HepG2 (cell line): ENCODE measurements at regions not wholly inside any gene's neighbourhood (a gene's known extent, or its start where the extent isn't known, plus 50 kb on each side); places are given as distances from the start of the nearest gene placed in this dataset.

Source experiments
- ATAC-seq: fragments of 200-7000 bp; cut with Tn5 transposase; 3 replicates; pipeline ENCODE4 v1.9.1; 2020; ENCODE audit warnings: mild to moderate bottlenecking, moderate library complexity
- BruUV-seq: library from RNA; stranded (reverse); fragments of 400-500 nt; replicated peaks from 2 replicates; lab custom pipeline; 2021; lab: Mats Ljungman, UMichigan
- CTCF ChIA-PET: fragments of 300-600 bp; formaldehyde crosslinking; extraction: SDS; loops from one replicate; lab custom pipeline; 2021; ENCODE audit warnings: low total read pairs, inconsistent platforms, low intra/inter-chr PET ratio; lab: Yijun Ruan, JAX
- POLR2A ChIA-PET: fragments of 350-600 bp; sonication (Branson Sonifier 250); formaldehyde crosslinking; loops from one replicate; lab custom pipeline; 2020; ENCODE audit warnings: antibody characterized with exemption, inconsistent platforms; lab: Yijun Ruan, JAX
- DNase-seq: peaks from one replicate; pipeline ENCODE4 v3.0.0-alpha.2; 2015; ENCODE audit warnings: low spot score
- FAIRE-seq: peaks from 3 replicates; lab custom pipeline; 2011; peaks lifted over from hg19 to GRCh38; lab: Jason Lieb, UNC
- H2AFZ ChIP-seq: one replicate; pipeline ENCODE4 v1.6.1; 2011; ENCODE audit warnings: low read length, inconsistent platforms
- H3K27ac ChIP-seq: fragments of 300-600 bp; 3 replicates; pipeline ENCODE4 v1.8.0; 2011; ENCODE audit warnings: mixed run types, mild to moderate bottlenecking, mixed read lengths, low read length, inconsistent platforms; ENCODE audit not compliant: insufficient read depth; ENCODE audit errors: extremely low read length
- H3K27me3 ChIP-seq, 2 experiments: fragments of 200-600 bp in 1 of 2; 2 replicates in 1 of 2; 3 replicates in 1 of 2; pipeline versions ENCODE4 v1.6.0 to v1.8.0; 2011; ENCODE audit warnings: low read length in 2 of 2, mild to moderate bottlenecking in 2 of 2, moderate library complexity in 2 of 2, inconsistent platforms in 1 of 2; ENCODE audit not compliant: insufficient read depth in 2 of 2, control insufficient read depth in 1 of 2
- H3K36me3 ChIP-seq, 2 experiments: fragments of 200-600 bp in 1 of 2; replicated peaks in 1 of 2; 2 replicates in 1 of 2; 3 replicates in 1 of 2; pipeline versions ENCODE4 v1.5.1 to v1.8.0; 2011; ENCODE audit warnings: low read length in 2 of 2, inconsistent platforms in 1 of 2; ENCODE audit not compliant: insufficient read depth in 2 of 2, control insufficient read depth in 1 of 2
- H3K4me1 ChIP-seq: 2 replicates; pipeline ENCODE4 v1.5.1; 2012; ENCODE audit warnings: low read length, inconsistent platforms; ENCODE audit not compliant: insufficient read depth
- H3K4me2 ChIP-seq: 2 replicates; pipeline ENCODE4 v1.6.0; 2011; ENCODE audit warnings: low read depth, low read length, inconsistent platforms
- H3K4me3 ChIP-seq, 3 experiments: fragments of 200-600 bp in 1 of 3; sonication (generic), shearing (Covaris generic) in 1 of 3; replicated peaks in 1 of 3; 2 replicates each; pipeline ENCODE4 v1.5.1; 2011 to 2016; ENCODE audit warnings: low read length in 3 of 3, inconsistent platforms in 2 of 3, low read depth in 2 of 3, mild to moderate bottlenecking in 2 of 3, control low read depth in 1 of 3, mixed read lengths in 1 of 3; ENCODE audit not compliant: insufficient read depth in 1 of 3
- H3K79me2 ChIP-seq: one replicate; pipeline ENCODE4 v1.6.1; 2011; ENCODE audit warnings: low read length, inconsistent platforms; ENCODE audit not compliant: insufficient read depth
- H3K9ac ChIP-seq: 2 replicates; pipeline ENCODE4 v1.6.0; 2011; ENCODE audit warnings: mild to moderate bottlenecking, low read depth, low read length, inconsistent platforms; ENCODE audit not compliant: insufficient read depth
- H3K9me3 ChIP-seq: 2 replicates; pipeline ENCODE4 v1.5.1; 2012; ENCODE audit warnings: mild to moderate bottlenecking, low read length
- H4K20me1 ChIP-seq: 2 replicates; pipeline ENCODE4 v1.6.0; 2011; ENCODE audit warnings: inconsistent platforms, mild to moderate bottlenecking, low read length, moderate library complexity; ENCODE audit not compliant: insufficient read depth
- ARHGAP35 ChIP-seq: sonication (generic); formaldehyde crosslinking; IDR thresholded peaks from 2 replicates; pipeline ENCODE4 v1.9.0; 2022; ENCODE audit warnings: mild to moderate bottlenecking, inconsistent platforms, moderate library complexity, missing genetic modification reagents, borderline replicate concordance
- ELF1 ChIP-seq: sonication (generic); formaldehyde crosslinking; IDR thresholded peaks from 2 replicates; pipeline ENCODE4 v1.4.0; 2020; ENCODE audit warnings: missing genetic modification reagents
- RBM39 ChIP-seq: fragments of 200-400 bp; formaldehyde crosslinking; IDR thresholded peaks from one replicate; pipeline ENCODE4 v1.6.1; 2018; ENCODE audit warnings: antibody characterized with exemption, mild to moderate bottlenecking, low read depth, low read length; ENCODE audit not compliant: poor library complexity, severe bottlenecking
- TBX2 ChIP-seq: sonication (generic); formaldehyde crosslinking; IDR thresholded peaks from 2 replicates; pipeline ENCODE4 v1.5.0; 2020; ENCODE audit warnings: missing genetic modification reagents, mild to moderate bottlenecking, borderline replicate concordance
- ZBTB1 ChIP-seq: sonication (generic); formaldehyde crosslinking; IDR thresholded peaks from 2 replicates; pipeline ENCODE4 v1.4.0; 2020; ENCODE audit warnings: missing genetic modification reagents, borderline replicate concordance
- ZBTB38 ChIP-seq: sonication (generic); formaldehyde crosslinking; IDR thresholded peaks from 2 replicates; pipeline ENCODE4 v1.5.1; 2020; ENCODE audit warnings: mild to moderate bottlenecking, missing genetic modification reagents
- ZNF138 ChIP-seq: sonication (generic); formaldehyde crosslinking; IDR thresholded peaks from 2 replicates; pipeline ENCODE4 v1.5.0; 2020; ENCODE audit warnings: mild to moderate bottlenecking, low read depth, missing genetic modification reagents
- ZNF382 ChIP-seq: sonication (generic); formaldehyde crosslinking; IDR thresholded peaks from 2 replicates; pipeline ENCODE4 v1.5.0; 2020; ENCODE audit warnings: missing genetic modification reagents, mild to moderate bottlenecking, borderline replicate concordance
- ZNF724P ChIP-seq: sonication (generic); formaldehyde crosslinking; IDR thresholded peaks from 2 replicates; pipeline ENCODE4 v1.8.0; 2022; ENCODE audit warnings: missing genetic modification reagents, borderline replicate concordance
- ZNF766 ChIP-seq: sonication (generic); formaldehyde crosslinking; IDR thresholded peaks from 2 replicates; pipeline ENCODE4 v1.5.0; 2020; ENCODE audit warnings: missing genetic modification reagents, borderline replicate concordance
- WGBS: methylation state at CpG from one replicate; pipeline ENCODE4 v1.1.6; 2017; ENCODE audit warnings: low lambda C conversion rate; 5-methylcytosine and 5-hydroxymethylcytosine counted together
- in situ Hi-C: cut with HindIII; loops from 2 replicates; pipeline ENCODE4 v1.10.0; 2017; ENCODE audit warnings: low pct_unique_long_range_greater_than_20kb; ENCODE audit not compliant: extremely low pct_ligation_motif_present
- intact Hi-C: fragments of 100-400 bp; cut with micrococcal nuclease; formaldehyde crosslinking; loops from one replicate; pipeline ENCODE4 v1.10.0; 2022; ENCODE audit not compliant: unreplicated experiment
- TF ChIP-seq, protein P1 (sequence below): sonication (generic); formaldehyde crosslinking; IDR thresholded peaks from 2 replicates; pipeline ENCODE4 v1.4.0; 2020; ENCODE audit warnings: missing genetic modification reagents, borderline replicate concordance
- TF ChIP-seq, protein P2 (sequence below): sonication (generic); formaldehyde crosslinking; IDR thresholded peaks from 2 replicates; pipeline ENCODE4 v1.5.0; 2020; ENCODE audit warnings: mild to moderate bottlenecking, missing genetic modification reagents
- TF ChIP-seq, protein P3 (sequence below): sonication (generic); formaldehyde crosslinking; IDR thresholded peaks from 2 replicates; pipeline ENCODE4 v1.4.0; 2020; ENCODE audit warnings: missing genetic modification reagents
- TF ChIP-seq, protein P4 (sequence below): sonication (generic); formaldehyde crosslinking; IDR thresholded peaks from 2 replicates; pipeline ENCODE4 v1.4.0; 2020; ENCODE audit warnings: missing genetic modification reagents
- TF ChIP-seq, protein P5 (sequence below): sonication (generic); formaldehyde crosslinking; IDR thresholded peaks from 2 replicates; pipeline ENCODE4 v1.5.0; 2020; ENCODE audit warnings: mild to moderate bottlenecking, missing genetic modification reagents

DNA sequence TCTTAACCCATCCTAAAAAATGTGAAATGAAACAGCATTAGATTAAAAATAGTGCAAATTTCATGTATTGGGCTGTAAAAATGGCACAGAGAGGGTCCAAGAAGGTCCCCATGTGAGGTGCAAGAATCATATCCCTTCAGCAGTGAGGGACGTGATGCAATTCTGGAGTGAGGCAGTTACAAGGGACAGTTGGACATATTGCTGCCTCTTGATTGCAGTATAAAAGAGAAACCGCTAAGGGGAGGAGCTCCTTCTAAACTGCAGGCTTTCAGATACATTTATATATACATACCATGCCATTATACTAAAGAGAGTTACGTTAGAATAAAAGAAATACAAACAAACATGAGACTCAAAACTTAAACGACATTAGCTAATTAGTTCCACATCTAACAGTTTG lies 304.2 kb upstream of the CTNNB1 start:
- intact Hi-C loops (no loop called here), in situ Hi-C loops (no loop called here)
- 57% methylated on average over 4 of the region's 4 CpGs for WGBS
- CTCF ChIA-PET: no interaction called here
- POLR2A ChIA-PET: no interaction called here
- ATAC-seq (no peak), DNase-seq (no peak), FAIRE-seq (no peak)
- Histone ChIP-seq H3K27me3 (no peaks in the 10 kb centered on the region), H2AFZ (no peak overlapping the region), H3K9ac (no peak overlapping the region), H3K4me1 (peaks cover 26% of the 10 kb centered on the region), H3K36me3 (no peaks in the 10 kb centered on the region), H3K79me2 (no peaks in the 10 kb centered on the region), H3K27ac (no peak overlapping the region), H4K20me1 (no peaks in the 10 kb centered on the region), H3K4me2 (no peak overlapping the region), H3K4me3 (no peak overlapping the region), H3K9me3 (no peaks in the 10 kb centered on the region)
- BruUV-seq: no TSS peak
- TF ChIP-seq, protein P1, sequence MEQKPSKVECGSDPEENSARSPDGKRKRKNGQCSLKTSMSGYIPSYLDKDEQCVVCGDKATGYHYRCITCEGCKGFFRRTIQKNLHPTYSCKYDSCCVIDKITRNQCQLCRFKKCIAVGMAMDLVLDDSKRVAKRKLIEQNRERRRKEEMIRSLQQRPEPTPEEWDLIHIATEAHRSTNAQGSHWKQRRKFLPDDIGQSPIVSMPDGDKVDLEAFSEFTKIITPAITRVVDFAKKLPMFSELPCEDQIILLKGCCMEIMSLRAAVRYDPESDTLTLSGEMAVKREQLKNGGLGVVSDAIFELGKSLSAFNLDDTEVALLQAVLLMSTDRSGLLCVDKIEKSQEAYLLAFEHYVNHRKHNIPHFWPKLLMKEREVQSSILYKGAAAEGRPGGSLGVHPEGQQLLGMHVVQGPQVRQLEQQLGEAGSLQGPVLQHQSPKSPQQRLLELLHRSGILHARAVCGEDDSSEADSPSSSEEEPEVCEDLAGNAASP (CRISPR knock-in tag): no peak
- no peak for TF ChIP-seq ZBTB38 (CRISPR knock-in tag)
- no peak for TF ChIP-seq ELF1 (CRISPR knock-in tag)
- TF ChIP-seq ZNF724P (CRISPR knock-in tag): no peak
- TF ChIP-seq, protein P2, sequence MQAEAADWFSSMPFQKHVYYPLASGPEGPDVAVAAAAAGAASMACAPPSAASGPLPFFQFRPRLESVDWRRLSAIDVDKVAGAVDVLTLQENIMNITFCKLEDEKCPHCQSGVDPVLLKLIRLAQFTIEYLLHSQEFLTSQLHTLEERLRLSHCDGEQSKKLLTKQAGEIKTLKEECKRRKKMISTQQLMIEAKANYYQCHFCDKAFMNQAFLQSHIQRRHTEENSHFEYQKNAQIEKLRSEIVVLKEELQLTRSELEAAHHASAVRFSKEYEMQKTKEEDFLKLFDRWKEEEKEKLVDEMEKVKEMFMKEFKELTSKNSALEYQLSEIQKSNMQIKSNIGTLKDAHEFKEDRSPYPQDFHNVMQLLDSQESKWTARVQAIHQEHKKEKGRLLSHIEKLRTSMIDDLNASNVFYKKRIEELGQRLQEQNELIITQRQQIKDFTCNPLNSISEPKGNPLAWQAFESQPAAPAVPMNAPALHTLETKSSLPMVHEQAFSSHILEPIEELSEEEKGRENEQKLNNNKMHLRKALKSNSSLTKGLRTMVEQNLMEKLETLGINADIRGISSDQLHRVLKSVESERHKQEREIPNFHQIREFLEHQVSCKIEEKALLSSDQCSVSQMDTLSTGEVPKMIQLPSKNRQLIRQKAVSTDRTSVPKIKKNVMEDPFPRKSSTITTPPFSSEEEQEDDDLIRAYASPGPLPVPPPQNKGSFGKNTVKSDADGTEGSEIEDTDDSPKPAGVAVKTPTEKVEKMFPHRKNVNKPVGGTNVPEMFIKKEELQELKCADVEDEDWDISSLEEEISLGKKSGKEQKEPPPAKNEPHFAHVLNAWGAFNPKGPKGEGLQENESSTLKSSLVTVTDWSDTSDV: no peak
- TF ChIP-seq ZNF766 (CRISPR knock-in tag): no peak
- no peak for TF ChIP-seq RBM39
- TF ChIP-seq, protein P3, sequence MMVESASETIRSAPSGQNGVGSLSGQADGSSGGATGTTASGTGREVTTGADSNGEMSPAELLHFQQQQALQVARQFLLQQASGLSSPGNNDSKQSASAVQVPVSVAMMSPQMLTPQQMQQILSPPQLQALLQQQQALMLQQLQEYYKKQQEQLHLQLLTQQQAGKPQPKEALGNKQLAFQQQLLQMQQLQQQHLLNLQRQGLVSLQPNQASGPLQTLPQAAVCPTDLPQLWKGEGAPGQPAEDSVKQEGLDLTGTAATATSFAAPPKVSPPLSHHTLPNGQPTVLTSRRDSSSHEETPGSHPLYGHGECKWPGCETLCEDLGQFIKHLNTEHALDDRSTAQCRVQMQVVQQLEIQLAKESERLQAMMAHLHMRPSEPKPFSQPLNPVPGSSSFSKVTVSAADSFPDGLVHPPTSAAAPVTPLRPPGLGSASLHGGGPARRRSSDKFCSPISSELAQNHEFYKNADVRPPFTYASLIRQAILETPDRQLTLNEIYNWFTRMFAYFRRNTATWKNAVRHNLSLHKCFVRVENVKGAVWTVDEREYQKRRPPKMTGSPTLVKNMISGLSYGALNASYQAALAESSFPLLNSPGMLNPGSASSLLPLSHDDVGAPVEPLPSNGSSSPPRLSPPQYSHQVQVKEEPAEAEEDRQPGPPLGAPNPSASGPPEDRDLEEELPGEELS (CRISPR knock-in tag): no peak
- TF ChIP-seq ARHGAP35 (CRISPR knock-in tag): no peak
- TF ChIP-seq, protein P4, sequence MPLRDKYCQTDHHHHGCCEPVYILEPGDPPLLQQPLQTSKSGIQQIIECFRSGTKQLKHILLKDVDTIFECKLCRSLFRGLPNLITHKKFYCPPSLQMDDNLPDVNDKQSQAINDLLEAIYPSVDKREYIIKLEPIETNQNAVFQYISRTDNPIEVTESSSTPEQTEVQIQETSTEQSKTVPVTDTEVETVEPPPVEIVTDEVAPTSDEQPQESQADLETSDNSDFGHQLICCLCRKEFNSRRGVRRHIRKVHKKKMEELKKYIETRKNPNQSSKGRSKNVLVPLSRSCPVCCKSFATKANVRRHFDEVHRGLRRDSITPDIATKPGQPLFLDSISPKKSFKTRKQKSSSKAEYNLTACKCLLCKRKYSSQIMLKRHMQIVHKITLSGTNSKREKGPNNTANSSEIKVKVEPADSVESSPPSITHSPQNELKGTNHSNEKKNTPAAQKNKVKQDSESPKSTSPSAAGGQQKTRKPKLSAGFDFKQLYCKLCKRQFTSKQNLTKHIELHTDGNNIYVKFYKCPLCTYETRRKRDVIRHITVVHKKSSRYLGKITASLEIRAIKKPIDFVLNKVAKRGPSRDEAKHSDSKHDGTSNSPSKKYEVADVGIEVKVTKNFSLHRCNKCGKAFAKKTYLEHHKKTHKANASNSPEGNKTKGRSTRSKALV (CRISPR knock-in tag): no peak
- no peak for TF ChIP-seq ZNF382 (CRISPR knock-in tag)
- TF ChIP-seq, protein P5, sequence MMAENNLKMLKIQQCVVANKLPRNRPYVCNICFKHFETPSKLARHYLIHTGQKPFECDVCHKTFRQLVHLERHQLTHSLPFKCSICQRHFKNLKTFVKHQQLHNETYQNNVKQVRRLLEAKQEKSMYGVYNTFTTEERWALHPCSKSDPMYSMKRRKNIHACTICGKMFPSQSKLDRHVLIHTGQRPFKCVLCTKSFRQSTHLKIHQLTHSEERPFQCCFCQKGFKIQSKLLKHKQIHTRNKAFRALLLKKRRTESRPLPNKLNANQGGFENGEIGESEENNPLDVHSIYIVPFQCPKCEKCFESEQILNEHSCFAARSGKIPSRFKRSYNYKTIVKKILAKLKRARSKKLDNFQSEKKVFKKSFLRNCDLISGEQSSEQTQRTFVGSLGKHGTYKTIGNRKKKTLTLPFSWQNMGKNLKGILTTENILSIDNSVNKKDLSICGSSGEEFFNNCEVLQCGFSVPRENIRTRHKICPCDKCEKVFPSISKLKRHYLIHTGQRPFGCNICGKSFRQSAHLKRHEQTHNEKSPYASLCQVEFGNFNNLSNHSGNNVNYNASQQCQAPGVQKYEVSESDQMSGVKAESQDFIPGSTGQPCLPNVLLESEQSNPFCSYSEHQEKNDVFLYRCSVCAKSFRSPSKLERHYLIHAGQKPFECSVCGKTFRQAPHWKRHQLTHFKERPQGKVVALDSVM (CRISPR knock-in tag): no peak
- no peak for TF ChIP-seq TBX2 (CRISPR knock-in tag)
- TF ChIP-seq ZNF138 (CRISPR knock-in tag): no peak
- TF ChIP-seq ZBTB1 (CRISPR knock-in tag): no peak
